GM21447 (cell line): ENCODE measurements at regions not wholly inside any gene's neighbourhood (a gene's known extent, or its start where the extent isn't known, plus 50 kb on each side); places are given as distances from the start of the nearest gene placed in this dataset.
"Not testable (repeated sequence)": the region's sequence is repeated elsewhere in the genome, so short reads cannot be mapped to it uniquely, and the experiment has no call there.

ENCODE experiments used
- ATAC-seq: cut with Tn5 transposase; IDR thresholded peaks from one replicate; pipeline ENCODE4 v1.9.1; 2021; ENCODE audit not compliant: unreplicated experiment

DNA sequence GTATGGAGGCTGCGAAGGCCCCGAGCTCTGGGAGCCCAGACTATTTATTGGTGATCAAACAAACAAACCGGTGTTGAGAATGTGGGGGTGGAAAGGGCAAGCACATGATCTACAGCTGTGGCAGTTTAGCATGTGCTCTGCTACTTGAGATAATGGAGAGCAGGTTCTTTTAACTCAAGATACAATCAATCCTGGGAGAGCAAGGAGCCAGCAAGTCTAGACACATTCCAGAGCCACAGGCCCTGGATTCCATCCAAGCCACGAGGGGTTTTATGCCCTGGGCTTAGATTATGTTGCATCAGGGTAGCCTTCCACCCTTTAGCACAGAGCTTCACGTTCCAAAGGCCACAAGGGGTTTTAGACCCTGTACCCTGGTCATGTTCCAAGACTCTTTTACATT, 355.9 kb upstream of the ARID1B start:
- not testable (repeated sequence) for ATAC-seq

- no peak for ATAC-seq
These were observed 356.8 kb upstream of the ARID1B start for GRCh38 chr6:156420172-156420993.

- no peak for ATAC-seq
These were observed 357.6 kb upstream of the ARID1B start for GRCh38 chr6:156419594-156419993.

GRCh38 chr6:156418253-156418652, 358.9 kb upstream of the ARID1B start:
- ATAC-seq: no peak

GRCh38 chr6:156416391-156416790, 360.8 kb upstream of the ARID1B start:
- ATAC-seq: no peak

- no peak for ATAC-seq
These were observed 364.0 kb upstream of the ARID1B start for GRCh38 chr6:156413154-156413553.

DNA sequence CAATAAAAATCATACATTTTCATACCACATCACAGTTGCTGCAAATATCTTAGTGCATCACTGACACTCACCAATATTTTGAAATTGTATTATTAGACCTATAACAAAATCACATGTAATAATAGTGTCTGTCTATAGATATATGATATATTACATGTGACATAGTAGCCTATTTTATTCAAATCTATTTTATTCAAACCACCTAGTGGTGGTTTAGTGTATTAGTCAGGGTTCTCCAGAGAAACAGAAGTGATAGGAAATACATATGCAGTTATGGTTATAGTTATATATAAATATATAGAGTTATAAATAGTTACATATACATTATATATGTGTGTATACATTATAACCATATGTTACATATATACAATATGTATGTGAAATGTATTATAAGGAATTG, 366.5 kb upstream of the ARID1B start:
- no peak for ATAC-seq

- no peak for ATAC-seq
These were observed 368.5 kb upstream of the ARID1B start for GRCh38 chr6:156408655-156409054.

DNA sequence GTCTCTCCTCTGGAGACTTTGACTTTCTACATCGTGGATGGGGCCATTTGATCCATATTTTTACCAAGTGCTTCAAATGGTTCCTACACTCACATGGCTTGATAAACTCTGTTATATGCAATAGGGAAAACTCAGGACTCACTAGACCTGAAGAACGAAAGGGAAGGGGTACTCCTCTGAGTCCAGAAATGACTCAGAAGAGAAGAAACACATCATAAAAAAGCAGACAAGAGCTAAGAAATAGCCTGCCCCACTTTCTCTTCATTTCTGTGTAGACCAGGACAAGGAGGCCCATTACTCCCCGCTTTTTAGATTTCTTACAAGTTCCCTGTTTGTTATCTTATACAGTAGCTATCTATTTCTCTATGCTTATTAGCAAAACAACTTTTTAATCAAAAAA, 369.8 kb upstream of the ARID1B start:
- ATAC-seq: no peak

GRCh38 chr6:156406688-156407087, 370.5 kb upstream of the ARID1B start:
- no peak for ATAC-seq

- no peak for ATAC-seq
These were observed 371.1 kb upstream of the ARID1B start for GRCh38 chr6:156406099-156406498.

- no peak for ATAC-seq
These were observed 374.6 kb upstream of the ARID1B start for GRCh38 chr6:156402628-156403027.

DNA sequence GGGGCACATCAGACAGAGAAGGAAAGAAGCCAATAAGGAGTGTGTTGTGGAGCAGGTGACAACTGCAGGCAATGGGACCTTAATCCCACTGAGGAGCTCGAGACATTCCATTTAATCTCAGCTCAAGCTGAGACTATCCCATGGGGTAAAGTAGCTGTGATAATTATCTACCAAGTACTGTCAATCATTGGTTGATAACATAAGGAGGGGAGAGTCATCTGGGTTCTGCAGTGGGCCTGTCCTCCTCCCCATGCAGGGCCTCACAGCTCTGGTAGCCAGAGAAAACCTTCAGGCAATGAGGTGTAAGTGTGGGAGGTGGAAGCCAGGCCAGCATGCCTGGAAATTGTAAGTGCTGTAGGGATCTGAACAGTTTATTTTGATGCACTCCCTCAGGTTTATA, 375.0 kb upstream of the ARID1B start:
- ATAC-seq: no peak

DNA sequence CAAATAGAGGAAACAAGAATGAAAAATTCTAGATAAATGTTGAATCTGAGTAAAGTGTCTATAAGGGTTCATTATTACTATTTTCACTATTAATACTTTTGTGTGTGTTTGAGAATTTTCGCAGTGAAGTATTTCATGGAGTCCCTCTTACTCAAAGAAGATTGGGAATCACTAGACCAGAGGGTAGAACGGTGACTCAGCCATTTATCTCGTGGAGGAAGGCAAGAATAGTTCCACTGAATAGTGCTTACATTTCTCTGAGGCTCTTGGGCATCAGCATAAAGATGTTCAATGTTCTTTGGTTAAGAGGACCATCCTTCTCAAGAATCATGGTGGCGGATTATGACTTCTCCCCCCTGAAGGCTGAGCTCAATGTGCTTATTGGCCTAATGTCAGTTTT, 376.7 kb upstream of the ARID1B start:
- ATAC-seq: no peak

DNA sequence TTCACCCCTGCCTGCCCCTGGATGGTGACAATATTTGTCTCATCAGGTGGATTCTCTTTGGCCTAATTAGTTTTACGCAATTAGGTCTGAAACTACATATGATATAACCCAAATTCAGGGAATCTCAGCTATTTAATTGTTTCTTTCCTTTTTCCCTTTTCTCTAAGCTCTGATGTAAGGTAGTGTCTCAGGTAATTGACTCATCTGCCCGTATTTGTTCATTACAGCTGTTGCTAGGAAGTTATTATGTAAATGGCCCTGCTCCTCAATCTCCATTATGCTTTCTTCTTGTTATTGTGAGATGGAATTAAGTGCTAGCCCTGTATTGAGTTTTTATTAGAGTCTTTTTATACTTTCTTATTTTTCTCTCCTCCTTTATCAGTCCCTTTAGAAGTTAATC, 378.2 kb upstream of the ARID1B start:
- no peak for ATAC-seq

DNA sequence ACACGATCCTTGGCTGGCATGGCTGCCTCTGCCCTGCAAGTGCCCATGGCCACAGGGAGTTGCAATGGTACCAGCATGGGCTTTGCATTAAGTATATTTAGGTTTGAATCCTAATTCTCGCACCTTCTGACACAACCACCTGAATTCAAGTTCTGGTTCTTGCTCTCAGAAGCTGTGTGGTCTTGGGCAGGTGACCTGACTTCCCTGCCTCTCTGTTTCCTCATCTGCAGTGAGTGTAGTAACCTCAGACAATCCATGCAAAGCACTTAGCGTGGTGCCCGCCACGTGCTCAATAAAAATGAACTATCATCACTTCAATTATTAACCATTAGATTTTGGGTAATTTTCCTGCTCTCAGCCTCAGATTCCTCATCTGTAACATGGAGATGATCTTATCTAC, 378.8 kb upstream of the ARID1B start:
- no peak for ATAC-seq

- ATAC-seq: no peak
These were observed 380.3 kb upstream of the ARID1B start for GRCh38 chr6:156396791-156397418.

- ATAC-seq: peak; percentile 55
These were observed 381.0 kb upstream of the ARID1B start for GRCh38 chr6:156396068-156396771.

- peak; percentile 67 for ATAC-seq
These were observed 381.9 kb upstream of the ARID1B start for GRCh38 chr6:156395276-156395675.

DNA sequence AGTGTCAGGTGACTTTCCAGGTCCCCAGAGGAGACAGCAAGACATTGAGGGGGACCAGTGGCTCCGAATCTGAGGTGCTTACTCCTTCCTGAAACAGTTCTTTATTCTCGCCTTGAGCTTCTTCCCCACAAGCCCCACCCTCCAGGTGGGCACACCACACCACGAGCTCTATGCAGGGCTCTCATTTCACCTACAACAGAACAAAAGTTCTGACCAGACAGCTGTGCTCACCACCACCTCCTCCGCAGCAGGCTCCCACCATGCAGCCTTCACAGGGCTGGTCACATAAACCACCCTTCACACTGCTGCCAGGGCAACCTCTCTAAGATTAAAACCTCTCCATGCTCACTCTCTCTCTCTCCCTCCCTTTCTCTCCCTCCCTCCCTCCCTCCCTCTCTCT, 384.5 kb upstream of the ARID1B start:
- ATAC-seq: no peak

DNA sequence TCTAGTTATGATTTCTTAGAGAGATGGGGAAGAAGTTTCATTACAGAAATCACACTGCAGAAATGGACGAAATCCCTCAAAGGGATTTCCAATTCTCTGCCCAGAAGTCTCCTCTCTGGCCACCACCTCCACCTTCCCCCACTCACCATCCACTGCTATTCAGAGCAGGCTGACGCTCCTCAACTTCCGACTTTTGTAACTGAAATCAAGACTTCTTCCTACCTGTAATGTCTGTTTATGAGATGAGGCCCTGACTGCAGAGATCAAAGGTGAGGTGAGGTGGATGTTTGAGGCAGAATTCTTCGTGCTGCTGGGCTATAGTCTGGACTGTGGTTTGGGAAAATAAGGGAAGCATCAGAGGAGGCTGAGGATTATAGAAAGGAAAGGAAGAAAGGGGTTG, 385.2 kb upstream of the ARID1B start:
- no peak for ATAC-seq

DNA sequence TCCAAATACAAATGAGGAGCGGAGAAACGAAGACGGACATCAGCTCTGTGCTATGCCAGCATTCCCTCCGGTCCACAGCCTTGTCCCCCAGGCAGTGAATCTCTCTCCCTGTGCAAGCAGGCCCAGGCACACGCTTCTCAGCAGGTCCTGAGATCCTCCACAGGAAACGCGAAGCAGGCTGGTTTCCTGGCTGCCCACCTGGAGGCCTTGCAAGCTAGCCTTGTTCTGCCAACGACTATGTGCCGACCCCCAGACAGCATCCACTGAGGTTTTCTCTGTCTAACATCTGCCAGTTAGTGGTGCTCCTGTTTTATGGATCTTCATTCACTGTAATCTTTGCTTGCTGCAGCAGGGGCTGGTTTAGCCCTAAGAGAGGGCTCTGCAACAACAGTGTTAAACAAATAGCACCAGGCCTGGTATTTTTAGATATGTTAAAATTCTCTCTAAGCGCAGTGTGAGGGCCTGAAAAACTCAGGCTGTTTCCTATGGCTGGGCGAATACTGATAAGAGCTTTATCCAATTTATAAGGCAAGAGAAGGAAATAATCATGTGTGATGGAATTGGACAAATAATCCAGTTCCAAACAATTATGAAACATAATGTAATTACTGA, 386.0 kb upstream of the ARID1B start:
- no peak for ATAC-seq
